Calu3 (cell line): ENCODE measurements at regions not wholly inside any gene's neighbourhood (a gene's known extent, or its start where the extent isn't known, plus 50 kb on each side); places are given as distances from the start of the nearest gene placed in this dataset.
"Not testable (repeated sequence)": the region's sequence is repeated elsewhere in the genome, so short reads cannot be mapped to it uniquely, and the experiment has no call there.

Experiments used
- BruUV-seq: library from RNA; stranded (reverse); fragments of 400-500 nt; replicated peaks from 2 replicates; lab custom pipeline; 2021; lab: Mats Ljungman, UMichigan
- CTCF ChIA-PET: fragments of 300-600 bp; sonication (Branson Sonifier 250); formaldehyde crosslinking; loops from one replicate; lab custom pipeline; 2022; ENCODE audit warnings: antibody characterized with exemption; lab: Charles Lee
- DNase-seq: peaks from one replicate; pipeline ENCODE4 v3.0.0; 2022
- H3K27ac Mint-ChIP-seq: one replicate; pipeline ENCODE4 v1.8.0; 2022; ENCODE audit warnings: mixed read lengths; ENCODE audit not compliant: unreplicated experiment
- H3K27me3 Mint-ChIP-seq: one replicate; pipeline ENCODE4 v1.8.0; 2022; ENCODE audit warnings: mixed read lengths; ENCODE audit not compliant: unreplicated experiment
- H3K36me3 Mint-ChIP-seq: one replicate; pipeline ENCODE4 v1.8.0; 2022; ENCODE audit warnings: mild to moderate bottlenecking, moderate library complexity, mixed read lengths; ENCODE audit not compliant: insufficient read depth, unreplicated experiment
- H3K4me1 Mint-ChIP-seq: one replicate; pipeline ENCODE4 v1.8.0; 2022; ENCODE audit warnings: mild to moderate bottlenecking, low read depth, mixed read lengths; ENCODE audit not compliant: unreplicated experiment
- H3K4me3 Mint-ChIP-seq: one replicate; pipeline ENCODE4 v1.8.0; 2022; ENCODE audit warnings: mild to moderate bottlenecking, low read depth, moderate library complexity, mixed read lengths; ENCODE audit not compliant: unreplicated experiment
- H3K9me3 Mint-ChIP-seq: one replicate; pipeline ENCODE4 v1.8.0; 2022; ENCODE audit warnings: low read depth, mixed read lengths; ENCODE audit not compliant: unreplicated experiment
- CTCF ChIP-seq: fragments of 200-600 bp; IDR thresholded peaks from one replicate; pipeline ENCODE4 v1.8.0; 2022; ENCODE audit warnings: antibody characterized with exemption; ENCODE audit not compliant: unreplicated experiment
- intact Hi-C: fragments of 100-400 bp; cut with micrococcal nuclease; formaldehyde crosslinking; loops from one replicate; pipeline ENCODE4 v1.10.0; 2022; ENCODE audit not compliant: unreplicated experiment

- Mint-ChIP-seq H3K9me3 (peaks cover 3% of the 10 kb centered on the region), H3K27me3 (no peaks in the 10 kb centered on the region), H3K36me3 (no peaks in the 10 kb centered on the region), H3K4me1 (peaks cover 2% of the 10 kb centered on the region), H3K4me3 (no peak overlapping the region), H3K27ac (no peak overlapping the region)
- CTCF ChIA-PET: no interaction called here
- no TSS peak for BruUV-seq
- no peak for DNase-seq
- TF ChIP-seq CTCF: no peak
- intact Hi-C loops: no loop called here
Measured at GRCh38 chr5:89327608-89328007, 444.6 kb upstream of the MEF2C start.

GRCh38 chr5:89324990-89325389 is 442.0 kb upstream of the MEF2C start:
- Mint-ChIP-seq H3K9me3 (peaks cover 3% of the 10 kb centered on the region), H3K27me3 (no peaks in the 10 kb centered on the region), H3K4me3 (no peak overlapping the region), H3K27ac (no peak overlapping the region), H3K36me3 (no peaks in the 10 kb centered on the region), H3K4me1 (peaks cover 10% of the 10 kb centered on the region)
- no TSS peak for BruUV-seq
- no peak for DNase-seq
- CTCF ChIA-PET: no interaction called here
- TF ChIP-seq CTCF: no peak
- intact Hi-C loops: no loop called here

- H3K9me3 Mint-ChIP-seq: no peaks in the 10 kb centered on the region
- CTCF ChIA-PET: no interaction called here
Measured at GRCh38 chr5:89320421-89321277, 437.7 kb upstream of the MEF2C start.

GRCh38 chr5:89317838-89318237 is 434.9 kb upstream of the MEF2C start:
- H3K27ac Mint-ChIP-seq, CTCF ChIA-PET, H3K4me3 Mint-ChIP-seq, H3K27me3 Mint-ChIP-seq, intact Hi-C loops, BruUV-seq, H3K36me3 Mint-ChIP-seq, DNase-seq, H3K9me3 Mint-ChIP-seq: not testable (repeated sequence)
- H3K4me1 Mint-ChIP-seq: peaks cover 26% of the 10 kb centered on the region

More at GRCh38 chr5:89320421-89321277, 437.7 kb upstream of the MEF2C start:
- Mint-ChIP-seq H3K4me1 (peaks cover 10% of the 10 kb centered on the region), H3K27ac (no peak overlapping the region), H3K36me3 (no peaks in the 10 kb centered on the region), H3K27me3 (no peaks in the 10 kb centered on the region), H3K4me3 (no peak overlapping the region)
- no peak for DNase-seq
- no TSS peak for BruUV-seq
- TF ChIP-seq CTCF: no peak
- intact Hi-C loops: no loop called here
